ENCODE measurements at regions not wholly inside any gene's neighbourhood (a gene's known extent, or its start where the extent isn't known, plus 50 kb on each side); places are given as distances from the start of the nearest gene placed in this dataset.
"Not testable (repeated sequence)": the region's sequence is repeated elsewhere in the genome, so short reads cannot be mapped to it uniquely, and the experiment has no call there.

DNA sequence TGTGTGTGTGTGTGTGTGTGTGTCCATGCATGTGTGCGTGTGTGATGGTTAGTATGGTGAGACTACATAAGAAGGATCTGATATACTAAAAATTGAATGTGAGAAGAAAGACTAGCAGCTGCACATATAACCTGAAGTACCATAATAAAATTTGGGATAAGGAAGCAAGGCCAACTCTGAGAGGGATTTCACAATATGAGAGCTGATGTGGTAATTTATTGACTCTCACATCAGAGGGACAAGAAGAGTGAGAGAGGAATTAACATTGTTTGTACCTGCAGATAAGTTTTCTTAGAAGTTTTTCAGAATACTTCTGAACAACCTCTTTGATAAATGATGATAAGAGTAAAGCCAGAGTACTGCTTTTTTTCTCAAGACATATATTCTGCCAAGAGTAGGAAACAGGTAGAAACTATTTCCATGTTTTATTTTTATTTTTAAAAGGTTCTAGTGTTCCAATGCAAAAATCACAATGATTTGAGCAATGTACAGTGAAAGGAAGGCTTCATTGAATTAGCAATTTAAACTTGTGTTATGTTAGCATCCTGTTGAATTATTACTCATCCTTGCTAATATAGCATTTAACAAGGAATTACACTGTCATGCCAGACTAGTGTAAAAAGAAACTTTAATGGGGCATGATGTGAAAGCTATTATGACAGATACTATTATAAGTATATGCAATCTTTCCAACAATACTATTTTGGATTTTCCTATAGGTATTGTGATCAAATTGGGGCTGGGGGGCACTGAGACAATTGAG, 415.5 kb upstream of the ARPP21 start:
- Mint-ChIP-seq H3K9me3 (no peaks in the 10 kb centered on the region), H3K27me3 (ENCODE audit: low read depth) (no peaks in the 10 kb centered on the region), H3K4me3 (ENCODE audit: low read depth) (no peak overlapping the region), H3K27ac (no peak overlapping the region), H3K36me3 (ENCODE audit: low read depth) (no peaks in the 10 kb centered on the region), H3K4me1 (ENCODE audit: low read depth) (no peaks in the 10 kb centered on the region)
- intact Hi-C loops (cut with micrococcal nuclease), result no loop called here
- DNase-seq (ENCODE audit: low spot score), result no peak

- Mint-ChIP-seq H3K27me3 (ENCODE audit: low read depth) (no peaks in the 10 kb centered on the region), H3K36me3 (ENCODE audit: low read depth) (no peaks in the 10 kb centered on the region), H3K27ac (no peak overlapping the region), H3K4me3 (ENCODE audit: low read depth) (no peak overlapping the region), H3K9me3 (no peaks in the 10 kb centered on the region), H3K4me1 (ENCODE audit: low read depth) (no peaks in the 10 kb centered on the region)
- intact Hi-C loops (cut with micrococcal nuclease), result no loop called here
- DNase-seq (ENCODE audit: low spot score), result no peak
These were observed 414.6 kb upstream of the ARPP21 start for GRCh38 chr3:35224565-35225295.

GRCh38 chr3:35241236-35241635, 398.1 kb upstream of the ARPP21 start:
- intact Hi-C loops (cut with micrococcal nuclease), result no loop called here
- H3K27me3 Mint-ChIP-seq (ENCODE audit: low read depth), result no peaks in the 10 kb centered on the region
- H3K27ac Mint-ChIP-seq, result no peak overlapping the region
- H3K4me3 Mint-ChIP-seq (ENCODE audit: low read depth), result no peak overlapping the region
- no peaks in the 10 kb centered on the region for H3K9me3 Mint-ChIP-seq
- H3K36me3 Mint-ChIP-seq (ENCODE audit: low read depth), result no peaks in the 10 kb centered on the region
- no peaks in the 10 kb centered on the region for H3K4me1 Mint-ChIP-seq (ENCODE audit: low read depth)
- no peak for DNase-seq (ENCODE audit: low spot score)

DNA sequence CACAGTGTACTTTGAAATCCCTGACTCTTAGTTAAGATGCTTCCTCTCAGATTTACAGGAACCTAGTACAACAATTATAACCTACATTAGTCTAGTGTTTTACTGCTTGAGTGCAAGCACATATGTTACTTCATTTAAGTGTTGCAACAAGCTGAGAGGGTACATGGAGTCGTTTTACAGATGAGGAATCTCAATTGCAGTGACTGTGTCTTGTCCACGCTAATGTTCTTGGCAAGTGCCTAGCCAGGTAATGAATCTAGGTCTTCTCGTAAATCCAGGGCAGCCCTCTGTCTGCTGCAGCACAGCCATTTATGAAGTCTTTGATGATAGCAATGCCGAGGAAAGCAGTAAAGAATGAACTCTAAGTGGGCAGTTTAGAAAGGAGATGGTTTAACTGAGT, 384.4 kb upstream of the ARPP21 start:
- H3K27me3 Mint-ChIP-seq (ENCODE audit: low read depth), result no peaks in the 10 kb centered on the region
- intact Hi-C loops (cut with micrococcal nuclease), result no loop called here
- H3K4me1 Mint-ChIP-seq (ENCODE audit: low read depth), result no peaks in the 10 kb centered on the region
- H3K9me3 Mint-ChIP-seq, result no peaks in the 10 kb centered on the region
- no peaks in the 10 kb centered on the region for H3K36me3 Mint-ChIP-seq (ENCODE audit: low read depth)
- no peak overlapping the region for H3K27ac Mint-ChIP-seq
- H3K4me3 Mint-ChIP-seq (ENCODE audit: low read depth), result no peak overlapping the region
- no peak for DNase-seq (ENCODE audit: low spot score)

DNA sequence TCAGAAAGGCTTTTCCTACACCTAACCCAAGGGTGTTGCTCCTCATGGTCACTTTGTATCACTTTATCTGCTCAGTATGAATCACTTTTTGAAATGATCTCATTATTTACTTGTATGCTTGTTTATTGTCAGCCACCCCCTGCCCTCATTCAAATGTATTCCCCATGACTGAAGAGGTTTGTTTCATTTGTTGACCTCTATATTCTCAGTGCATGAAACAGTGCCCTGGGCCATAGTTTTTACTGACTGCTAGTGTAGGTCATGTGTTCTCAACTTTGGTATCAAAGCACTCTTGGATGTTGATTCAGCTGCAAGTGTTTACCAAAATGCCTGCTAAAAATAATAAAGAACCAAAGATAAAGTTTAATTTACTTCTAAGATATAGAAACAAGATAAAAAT, 381.7 kb upstream of the ARPP21 start:
- H3K4me3 Mint-ChIP-seq (ENCODE audit: low read depth), result no peak overlapping the region
- no peaks in the 10 kb centered on the region for H3K27me3 Mint-ChIP-seq (ENCODE audit: low read depth)
- H3K36me3 Mint-ChIP-seq (ENCODE audit: low read depth), result no peaks in the 10 kb centered on the region
- DNase-seq (ENCODE audit: low spot score), result no peak
- intact Hi-C loops (cut with micrococcal nuclease), result no loop called here
- H3K4me1 Mint-ChIP-seq (ENCODE audit: low read depth), result no peaks in the 10 kb centered on the region
- H3K27ac Mint-ChIP-seq, result no peak overlapping the region
- H3K9me3 Mint-ChIP-seq, result no peaks in the 10 kb centered on the region

DNA sequence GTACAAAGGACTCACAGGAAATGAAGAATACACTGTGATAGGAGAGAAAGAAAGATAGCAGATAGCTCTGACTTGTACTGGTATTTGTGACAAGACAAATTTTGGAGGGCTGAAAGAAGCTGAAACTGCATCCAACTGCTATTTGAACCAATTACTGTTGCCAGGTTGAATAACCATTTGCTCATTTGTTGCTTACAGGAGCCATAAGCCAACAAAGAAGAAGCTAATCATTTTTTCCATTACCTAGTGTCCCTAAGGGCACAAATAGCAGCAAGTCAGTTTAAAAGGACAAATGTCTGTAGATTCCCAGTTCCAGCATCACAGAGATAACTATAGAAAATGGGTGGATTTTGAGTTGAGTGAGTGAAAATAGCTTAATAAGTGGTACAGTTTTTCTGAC, 376.9 kb upstream of the ARPP21 start:
- H3K9me3 Mint-ChIP-seq, result no peaks in the 10 kb centered on the region
- intact Hi-C loops (cut with micrococcal nuclease), result no loop called here
- H3K27me3 Mint-ChIP-seq (ENCODE audit: low read depth), result no peaks in the 10 kb centered on the region
- no peak overlapping the region for H3K27ac Mint-ChIP-seq
- H3K36me3 Mint-ChIP-seq (ENCODE audit: low read depth), result no peaks in the 10 kb centered on the region
- H3K4me3 Mint-ChIP-seq (ENCODE audit: low read depth), result no peak overlapping the region
- DNase-seq (ENCODE audit: low spot score), result no peak
- H3K4me1 Mint-ChIP-seq (ENCODE audit: low read depth), result no peaks in the 10 kb centered on the region

GRCh38 chr3:35263477-35263876, 375.8 kb upstream of the ARPP21 start:
- no peaks in the 10 kb centered on the region for H3K9me3 Mint-ChIP-seq
- no peak overlapping the region for H3K4me3 Mint-ChIP-seq (ENCODE audit: low read depth)
- intact Hi-C loops (cut with micrococcal nuclease), result no loop called here
- DNase-seq (ENCODE audit: low spot score), result no peak
- H3K27ac Mint-ChIP-seq, result no peak overlapping the region
- H3K36me3 Mint-ChIP-seq (ENCODE audit: low read depth), result no peaks in the 10 kb centered on the region
- H3K4me1 Mint-ChIP-seq (ENCODE audit: low read depth), result no peaks in the 10 kb centered on the region
- H3K27me3 Mint-ChIP-seq (ENCODE audit: low read depth), result no peaks in the 10 kb centered on the region

- H3K9me3 Mint-ChIP-seq; H3K27me3 Mint-ChIP-seq (ENCODE audit: low read depth); DNase-seq (ENCODE audit: low spot score); H3K4me3 Mint-ChIP-seq (ENCODE audit: low read depth); intact Hi-C loops (cut with micrococcal nuclease); H3K4me1 Mint-ChIP-seq (ENCODE audit: low read depth); H3K27ac Mint-ChIP-seq; H3K36me3 Mint-ChIP-seq (ENCODE audit: low read depth): not testable (repeated sequence)
These were observed 373.3 kb upstream of the ARPP21 start for GRCh38 chr3:35266065-35266464.

DNA sequence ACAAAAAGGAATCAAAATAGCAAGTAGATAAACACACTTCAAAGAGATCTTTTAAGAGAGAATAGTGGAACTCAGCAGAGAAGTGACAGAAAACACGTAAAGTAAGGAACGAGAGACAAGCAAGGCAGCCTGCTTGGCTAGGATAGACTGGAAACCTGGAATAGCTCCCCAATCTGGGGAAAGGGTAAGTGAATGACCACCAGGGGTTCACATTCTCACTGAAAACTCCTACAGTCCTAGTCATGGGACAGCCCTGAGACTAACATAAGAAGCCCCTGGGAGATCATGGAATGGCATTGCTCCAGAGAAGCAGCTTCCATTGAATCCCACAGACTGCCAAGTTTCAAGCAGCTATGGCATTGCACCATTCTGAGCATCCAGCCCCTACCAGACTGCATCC, 363.6 kb upstream of the ARPP21 start:
- Mint-ChIP-seq H3K36me3 (ENCODE audit: low read depth) (no peaks in the 10 kb centered on the region), H3K9me3 (peaks cover 18% of the 10 kb centered on the region), H3K4me3 (ENCODE audit: low read depth) (no peak overlapping the region), H3K27ac (no peak overlapping the region), H3K4me1 (ENCODE audit: low read depth) (no peaks in the 10 kb centered on the region), H3K27me3 (ENCODE audit: low read depth) (no peaks in the 10 kb centered on the region)
- intact Hi-C loops (cut with micrococcal nuclease), result no loop called here
- DNase-seq (ENCODE audit: low spot score), result no peak

- peaks cover 18% of the 10 kb centered on the region for H3K9me3 Mint-ChIP-seq
These were observed 362.8 kb upstream of the ARPP21 start for GRCh38 chr3:35276568-35276967.

GRCh38 chr3:35291471-35292236, 347.7 kb upstream of the ARPP21 start:
- Mint-ChIP-seq H3K36me3 (ENCODE audit: low read depth) (no peaks in the 10 kb centered on the region), H3K9me3 (no peaks in the 10 kb centered on the region), H3K4me1 (ENCODE audit: low read depth) (peaks cover 6% of the 10 kb centered on the region), H3K4me3 (ENCODE audit: low read depth) (no peak overlapping the region), H3K27ac (no peak overlapping the region), H3K27me3 (ENCODE audit: low read depth) (peaks cover 3% of the 10 kb centered on the region)
- intact Hi-C loops (cut with micrococcal nuclease), result no loop called here
- DNase-seq (ENCODE audit: low spot score), result no peak

More at GRCh38 chr3:35276568-35276967, 362.8 kb upstream of the ARPP21 start:
- no peaks in the 10 kb centered on the region for H3K27me3 Mint-ChIP-seq (ENCODE audit: low read depth)
- H3K4me1 Mint-ChIP-seq (ENCODE audit: low read depth), result no peaks in the 10 kb centered on the region
- H3K4me3 Mint-ChIP-seq (ENCODE audit: low read depth), result no peak overlapping the region
- no peaks in the 10 kb centered on the region for H3K36me3 Mint-ChIP-seq (ENCODE audit: low read depth)
- DNase-seq (ENCODE audit: low spot score), result no peak
- no peak overlapping the region for H3K27ac Mint-ChIP-seq
- intact Hi-C loops (cut with micrococcal nuclease), result no loop called here

DNA sequence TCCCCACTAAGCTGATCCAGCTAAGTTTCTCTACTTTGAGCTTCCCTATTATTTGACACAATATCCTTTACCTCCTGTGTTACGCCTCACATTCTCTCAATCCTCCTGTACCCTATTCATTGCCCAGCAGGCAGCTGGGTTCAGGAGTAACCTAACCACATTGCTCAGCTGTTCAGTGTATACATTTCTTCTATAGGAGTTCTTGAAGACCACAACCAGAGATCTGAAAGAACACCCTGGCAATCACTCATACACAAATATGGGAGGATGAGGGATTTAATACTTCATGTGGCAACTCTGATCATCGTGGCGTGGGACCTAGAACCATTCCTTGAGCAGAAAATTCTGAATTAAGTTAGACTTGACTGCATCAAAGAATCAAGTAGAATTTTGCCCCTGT, 346.8 kb upstream of the ARPP21 start:
- Mint-ChIP-seq H3K4me3 (ENCODE audit: low read depth) (no peak overlapping the region), H3K27ac (no peak overlapping the region), H3K4me1 (ENCODE audit: low read depth) (peaks cover 6% of the 10 kb centered on the region), H3K27me3 (ENCODE audit: low read depth) (peaks cover 3% of the 10 kb centered on the region), H3K9me3 (no peaks in the 10 kb centered on the region), H3K36me3 (ENCODE audit: low read depth) (no peaks in the 10 kb centered on the region)
- intact Hi-C loops (cut with micrococcal nuclease), result no loop called here
- no peak for DNase-seq (ENCODE audit: low spot score)

GRCh38 chr3:35295906-35296305, 343.4 kb upstream of the ARPP21 start:
- no peak for DNase-seq (ENCODE audit: low spot score)
- Mint-ChIP-seq H3K4me3 (ENCODE audit: low read depth) (no peak overlapping the region), H3K9me3 (no peaks in the 10 kb centered on the region), H3K4me1 (ENCODE audit: low read depth) (peaks cover 6% of the 10 kb centered on the region), H3K27ac (no peak overlapping the region), H3K27me3 (ENCODE audit: low read depth) (peaks cover 3% of the 10 kb centered on the region), H3K36me3 (ENCODE audit: low read depth) (no peaks in the 10 kb centered on the region)
- intact Hi-C loops (cut with micrococcal nuclease), result no loop called here

Data from activated T-helper 2 cell treated with anti-CD3 and anti-CD28 coated beads, Interferon-gamma antibody, Interleukin-2, Interleukin-4, amounts not matched to agents 10 μg/mL and 5 μg/mL and 100 μg/mL, durations not matched to agents 14 hours and 24 hours and 36 hours (primary cell).